Lower leg skin (tissue), 3 donors: ENCODE measurements at regions not wholly inside any gene's neighbourhood (a gene's known extent, or its start where the extent isn't known, plus 50 kb on each side); places are given as distances from the start of the nearest gene placed in this dataset.

Source experiments
- POLR2A ChIP-seq, 2 donors: fragments of 450-650 bp; IDR thresholded peaks; one replicate each; pipeline ENCODE4 v1.6.1; 2016 to 2017; ENCODE audit warnings: antibody characterized with exemption in 2 of 2, mild to moderate bottlenecking in 1 of 2, moderate library complexity in 1 of 2
- TF ChIP-seq, protein P1 (sequence below), 3 donors: fragments of 450-650 bp; IDR thresholded peaks; one replicate each; pipeline ENCODE4 v1.5.1; 2016; ENCODE audit warnings: antibody characterized with exemption in 3 of 3, mild to moderate bottlenecking in 3 of 3, moderate library complexity in 2 of 3

DNA sequence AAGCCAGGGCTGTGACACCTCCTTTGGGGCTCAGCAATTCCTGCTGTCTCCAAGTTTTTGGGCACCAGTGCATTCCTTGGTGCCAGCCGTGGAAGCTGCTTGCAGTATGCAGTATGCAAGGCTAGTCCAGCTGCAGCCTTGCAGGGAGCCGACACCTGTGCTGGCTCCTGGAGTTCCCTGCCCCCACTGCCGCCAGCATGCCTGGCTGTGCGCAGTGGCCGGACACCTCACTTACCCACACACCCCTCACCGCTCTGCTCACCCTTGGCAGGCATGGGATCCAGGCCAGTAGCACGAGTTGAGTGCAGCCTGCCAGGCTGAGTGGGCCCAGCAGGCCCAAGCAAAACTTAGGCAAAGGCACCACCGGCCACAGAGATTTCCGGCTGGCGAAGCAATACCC lies 77.4 kb downstream of the SAMD9 start:
- TF ChIP-seq, protein P1, sequence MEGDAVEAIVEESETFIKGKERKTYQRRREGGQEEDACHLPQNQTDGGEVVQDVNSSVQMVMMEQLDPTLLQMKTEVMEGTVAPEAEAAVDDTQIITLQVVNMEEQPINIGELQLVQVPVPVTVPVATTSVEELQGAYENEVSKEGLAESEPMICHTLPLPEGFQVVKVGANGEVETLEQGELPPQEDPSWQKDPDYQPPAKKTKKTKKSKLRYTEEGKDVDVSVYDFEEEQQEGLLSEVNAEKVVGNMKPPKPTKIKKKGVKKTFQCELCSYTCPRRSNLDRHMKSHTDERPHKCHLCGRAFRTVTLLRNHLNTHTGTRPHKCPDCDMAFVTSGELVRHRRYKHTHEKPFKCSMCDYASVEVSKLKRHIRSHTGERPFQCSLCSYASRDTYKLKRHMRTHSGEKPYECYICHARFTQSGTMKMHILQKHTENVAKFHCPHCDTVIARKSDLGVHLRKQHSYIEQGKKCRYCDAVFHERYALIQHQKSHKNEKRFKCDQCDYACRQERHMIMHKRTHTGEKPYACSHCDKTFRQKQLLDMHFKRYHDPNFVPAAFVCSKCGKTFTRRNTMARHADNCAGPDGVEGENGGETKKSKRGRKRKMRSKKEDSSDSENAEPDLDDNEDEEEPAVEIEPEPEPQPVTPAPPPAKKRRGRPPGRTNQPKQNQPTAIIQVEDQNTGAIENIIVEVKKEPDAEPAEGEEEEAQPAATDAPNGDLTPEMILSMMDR (IDR thresholded peaks at IDR 0.05), result no peak
- TF ChIP-seq POLR2A (IDR thresholded peaks at IDR 0.05), result no peak
